ENCODE measurements at regions not wholly inside any gene's neighbourhood (a gene's known extent, or its start where the extent isn't known, plus 50 kb on each side); places are given as distances from the start of the nearest gene placed in this dataset.

GRCh38 chr11:41849250-41849649 lies 389.8 kb upstream of the LRRC4C start:
- ATAC-seq (ENCODE audit: low FRiP score) (no peak), DNase-seq (ENCODE audit: low spot score) (no peak)
- TF ChIP-seq CTCF (IDR thresholded peaks at IDR 0.05): no peak

- no peak for ATAC-seq (ENCODE audit: low FRiP score)
- no peak for TF ChIP-seq CTCF (IDR thresholded peaks at IDR 0.05)
- DNase-seq (ENCODE audit: low spot score): no peak
Measured at GRCh38 chr11:41851743-41852142, 392.3 kb upstream of the LRRC4C start.

GRCh38 chr11:41861838-41862237 lies 402.4 kb upstream of the LRRC4C start:
- ATAC-seq (ENCODE audit: low FRiP score) (no peak), DNase-seq (ENCODE audit: low spot score) (no peak)
- no peak for TF ChIP-seq CTCF (IDR thresholded peaks at IDR 0.05)

- DNase-seq (ENCODE audit: low spot score) (no peak), ATAC-seq (ENCODE audit: low FRiP score) (no peak)
- no peak for TF ChIP-seq CTCF (IDR thresholded peaks at IDR 0.05)
Measured at GRCh38 chr11:41866525-41866924, 407.1 kb upstream of the LRRC4C start.

- DNase-seq (ENCODE audit: low spot score) (no peak), ATAC-seq (ENCODE audit: low FRiP score) (no peak)
- TF ChIP-seq CTCF (IDR thresholded peaks at IDR 0.05): no peak
Measured at GRCh38 chr11:41868606-41869005, 409.2 kb upstream of the LRRC4C start.

- TF ChIP-seq CTCF (IDR thresholded peaks at IDR 0.05): no peak
- DNase-seq (ENCODE audit: low spot score) (no peak), ATAC-seq (ENCODE audit: low FRiP score) (no peak)
Measured at GRCh38 chr11:41872426-41872825, 413.0 kb upstream of the LRRC4C start.

GRCh38 chr11:41872870-41873269 lies 413.4 kb upstream of the LRRC4C start:
- ATAC-seq (ENCODE audit: low FRiP score): no peak
- TF ChIP-seq CTCF (IDR thresholded peaks at IDR 0.05): no peak
- no peak for DNase-seq (ENCODE audit: low spot score)

All from omental fat pad (tissue), 3 donors.